ENCODE measurements at regions not wholly inside any gene's neighbourhood (a gene's known extent, or its start where the extent isn't known, plus 50 kb on each side); places are given as distances from the start of the nearest gene placed in this dataset.
"Not testable (repeated sequence)": the region's sequence is repeated elsewhere in the genome, so short reads cannot be mapped to it uniquely, and the experiment has no call there.

DNA sequence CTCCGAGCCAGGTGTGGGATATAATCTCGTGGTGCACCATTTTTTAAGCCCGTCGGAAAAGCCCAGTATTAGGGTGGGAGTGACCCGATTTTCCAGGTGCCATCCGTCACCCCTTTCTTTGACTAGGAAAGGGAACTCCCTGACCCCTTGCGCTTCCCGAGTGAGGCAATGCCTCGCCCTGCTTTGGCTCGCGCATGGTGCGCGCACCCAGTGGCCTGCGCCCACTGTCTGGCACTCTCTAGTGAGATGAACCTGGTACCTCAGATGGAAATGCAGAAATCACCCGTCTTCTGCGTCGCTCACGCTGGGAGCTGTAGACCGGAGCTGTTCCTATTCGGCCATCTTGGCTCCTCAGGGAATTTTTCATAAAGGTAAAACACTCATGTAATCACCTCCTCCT is 63.9 kb downstream of the RWDD3 start:
- not testable (repeated sequence) for H3K9me3 ChIP-seq, H4K20me1 ChIP-seq, H3K27me3 ChIP-seq, H3K4me2 ChIP-seq, H3K27ac ChIP-seq, H3K4me3 ChIP-seq, H3K4me1 ChIP-seq, H3K9ac ChIP-seq, H3K36me3 ChIP-seq

DNA sequence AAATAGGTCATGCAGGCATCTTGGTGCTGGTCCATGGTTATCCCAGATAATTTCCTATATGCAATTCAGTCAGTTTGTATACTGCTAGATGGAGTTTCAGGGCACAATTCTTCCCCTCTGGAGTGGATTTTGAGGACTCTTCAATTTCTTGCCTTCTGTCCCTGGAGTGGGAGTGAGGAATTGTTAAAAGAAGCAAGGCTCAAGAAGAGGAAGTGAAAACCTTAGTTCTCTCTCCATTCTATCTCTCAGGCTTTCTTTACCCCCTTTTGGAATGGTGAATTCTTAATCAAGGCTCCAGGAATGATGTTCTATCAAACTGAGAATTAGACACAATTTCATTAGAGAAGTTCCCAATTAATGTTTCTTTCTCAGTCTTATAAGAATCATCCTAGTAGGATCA is 67.1 kb downstream of the RWDD3 start:
- Histone ChIP-seq H4K20me1 (no peaks in the 10 kb centered on the region), H3K9me3 (no peaks in the 10 kb centered on the region), H3K9ac (no peak overlapping the region), H3K27me3 (no peaks in the 10 kb centered on the region), H3K27ac (no peak overlapping the region), H3K4me2 (no peak overlapping the region), H3K36me3 (no peaks in the 10 kb centered on the region), H3K4me3 (no peak overlapping the region), H3K4me1 (no peaks in the 10 kb centered on the region)
- TF ChIP-seq Cebpa-rat (IDR thresholded peaks at IDR 0.05): no peak

DNA sequence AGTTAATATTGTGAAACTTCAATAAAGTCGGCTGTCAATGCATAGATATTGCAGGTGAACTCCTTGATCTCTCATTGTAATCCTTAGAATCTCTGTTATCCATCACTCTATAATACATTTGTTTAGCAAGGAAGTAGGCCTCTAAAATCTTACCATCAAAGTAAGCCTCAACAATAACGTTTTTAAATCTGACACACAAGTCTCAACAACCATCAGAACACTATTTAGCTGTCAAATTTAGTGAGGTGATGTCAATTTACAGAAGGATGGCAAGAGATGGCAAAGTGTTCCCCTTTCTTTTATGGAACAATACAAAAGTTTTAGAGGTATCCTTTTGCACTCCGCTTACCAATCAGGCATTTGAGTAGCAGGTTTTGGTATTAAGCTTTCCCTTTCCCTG is 67.6 kb downstream of the RWDD3 start:
- no peak overlapping the region for H3K9ac ChIP-seq
- H3K36me3 ChIP-seq: no peaks in the 10 kb centered on the region
- H3K4me1 ChIP-seq: no peaks in the 10 kb centered on the region
- no peak overlapping the region for H3K4me2 ChIP-seq
- no peaks in the 10 kb centered on the region for H3K9me3 ChIP-seq
- H3K4me3 ChIP-seq: no peak overlapping the region
- no peaks in the 10 kb centered on the region for H3K27me3 ChIP-seq
- H4K20me1 ChIP-seq: no peaks in the 10 kb centered on the region
- TF ChIP-seq Cebpa-rat (IDR thresholded peaks at IDR 0.05): no peak
- H3K27ac ChIP-seq: no peak overlapping the region

DNA sequence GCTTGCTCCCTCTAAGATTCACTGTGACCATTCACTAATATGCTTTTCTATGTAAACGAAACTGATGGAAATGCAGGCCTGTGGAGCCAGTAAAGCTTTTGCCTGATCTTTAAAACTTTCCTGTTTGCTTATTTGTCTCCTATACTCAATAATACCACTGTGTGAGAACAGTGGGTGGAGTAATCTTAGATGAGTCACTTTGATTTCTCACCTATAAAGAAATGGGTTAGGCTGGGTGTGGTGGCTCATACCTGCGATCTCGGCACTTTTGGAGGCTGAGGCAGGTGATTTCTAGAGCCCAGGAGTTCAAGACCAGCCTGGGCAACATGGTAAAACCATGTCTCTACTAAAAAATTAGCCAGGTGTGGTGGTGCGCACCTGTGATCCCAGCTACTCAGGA is 70.8 kb downstream of the RWDD3 start:
- H3K4me2 ChIP-seq: no peak overlapping the region
- no peak overlapping the region for H3K9ac ChIP-seq
- no peaks in the 10 kb centered on the region for H3K9me3 ChIP-seq
- no peak for TF ChIP-seq Cebpa-rat (IDR thresholded peaks at IDR 0.05)
- H3K4me1 ChIP-seq: no peaks in the 10 kb centered on the region
- no peaks in the 10 kb centered on the region for H4K20me1 ChIP-seq
- H3K27ac ChIP-seq: no peak overlapping the region
- H3K36me3 ChIP-seq: no peaks in the 10 kb centered on the region
- no peaks in the 10 kb centered on the region for H3K27me3 ChIP-seq
- no peak overlapping the region for H3K4me3 ChIP-seq

DNA sequence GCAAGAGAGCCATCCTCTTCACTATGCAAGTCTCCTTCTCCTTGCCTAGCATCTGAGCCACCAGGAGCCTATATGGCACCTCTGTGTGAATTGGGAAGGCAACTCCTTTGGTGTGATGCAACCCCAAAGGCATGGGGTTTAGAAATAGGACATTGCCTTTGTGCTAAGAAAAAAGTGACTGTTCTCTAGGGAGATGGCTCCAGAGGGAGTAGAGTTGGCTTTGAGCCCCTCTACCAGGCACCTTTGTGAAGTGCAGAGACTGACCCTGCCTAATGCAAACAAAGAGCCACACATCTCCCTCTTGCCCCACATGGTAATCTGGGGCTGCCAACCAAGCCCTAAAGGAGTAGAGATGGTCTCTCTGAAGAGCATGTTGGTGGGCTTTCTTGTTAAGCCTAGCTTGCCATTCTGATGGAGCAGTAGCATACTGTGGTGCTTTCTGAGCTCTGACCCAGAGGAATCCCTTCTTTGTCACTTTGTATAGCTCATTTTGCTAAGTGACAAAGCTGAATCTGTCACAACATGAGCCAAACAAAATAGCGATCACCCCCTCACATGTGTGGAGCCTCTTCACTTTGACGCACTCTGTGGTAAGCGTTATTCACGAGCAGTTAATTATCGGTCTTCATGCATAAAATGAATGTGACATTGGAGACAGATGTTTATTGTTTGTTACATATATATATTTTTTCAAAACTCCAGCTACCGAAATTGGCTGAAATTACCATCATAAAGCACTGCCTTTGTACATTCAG is 74.4 kb downstream of the RWDD3 start:
- Histone ChIP-seq H3K4me3 (no peak overlapping the region), H3K27ac (no peak overlapping the region), H3K4me1 (no peaks in the 10 kb centered on the region)

DNA sequence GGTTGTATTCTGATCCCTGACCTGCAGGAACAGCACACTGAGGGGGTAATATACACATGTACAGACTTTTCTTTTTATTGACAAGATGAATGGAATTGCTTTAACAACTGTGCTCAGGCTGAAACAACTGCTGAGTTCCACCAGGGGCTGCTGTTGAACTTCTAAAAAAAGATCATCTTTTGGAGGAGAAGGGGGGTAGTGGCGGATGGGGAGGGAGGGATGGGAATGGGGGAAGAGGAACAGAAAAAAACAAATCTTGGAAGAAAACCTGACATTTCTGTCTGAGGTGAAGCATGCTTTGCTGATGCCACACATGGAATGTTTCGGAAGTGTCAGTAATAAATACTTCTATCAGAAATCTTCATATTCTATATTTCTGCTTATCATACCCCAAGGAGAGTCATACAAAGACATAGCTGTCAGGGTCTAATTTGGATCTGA is 75.0 kb downstream of the RWDD3 start:
- no peaks in the 10 kb centered on the region for H4K20me1 ChIP-seq
- H3K4me3 ChIP-seq: no peak overlapping the region
- no peak for TF ChIP-seq Cebpa-rat (IDR thresholded peaks at IDR 0.05)
- H3K36me3 ChIP-seq: no peaks in the 10 kb centered on the region
- no peak overlapping the region for H3K9ac ChIP-seq
- H3K27ac ChIP-seq: no peak overlapping the region
- H3K9me3 ChIP-seq: no peaks in the 10 kb centered on the region
- no peak overlapping the region for H3K4me2 ChIP-seq
- H3K4me1 ChIP-seq: no peaks in the 10 kb centered on the region
- H3K27me3 ChIP-seq: no peaks in the 10 kb centered on the region

More for the DNA sequence above, 74.4 kb downstream of the RWDD3 start:
- Histone ChIP-seq H3K9ac (no peak overlapping the region), H3K36me3 (no peaks in the 10 kb centered on the region), H3K9me3 (no peaks in the 10 kb centered on the region), H3K4me2 (no peak overlapping the region), H4K20me1 (no peaks in the 10 kb centered on the region), H3K27me3 (no peaks in the 10 kb centered on the region)
- TF ChIP-seq Cebpa-rat (IDR thresholded peaks at IDR 0.05): no peak

DNA sequence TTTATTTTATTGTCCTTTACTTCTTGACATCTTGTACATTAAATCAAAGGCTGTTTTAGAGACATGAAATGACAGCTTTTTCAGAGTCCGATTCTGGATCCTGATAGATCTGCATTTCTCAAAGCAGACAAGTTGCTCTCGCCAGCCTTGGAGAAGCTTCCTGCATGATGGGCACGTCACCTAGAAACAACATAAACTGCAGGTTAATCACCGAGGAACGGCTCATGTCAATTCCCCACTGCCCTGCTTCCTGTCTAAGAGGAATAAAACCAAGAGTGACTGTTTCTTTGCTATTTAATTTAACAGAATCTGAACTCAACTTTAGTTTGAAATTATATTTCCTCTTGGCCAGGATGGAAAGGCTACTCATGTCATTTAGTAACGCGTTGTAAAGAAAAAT is 77.0 kb downstream of the RWDD3 start:
- H3K27me3 ChIP-seq: no peaks in the 10 kb centered on the region
- H3K4me1 ChIP-seq: no peaks in the 10 kb centered on the region
- H3K4me2 ChIP-seq: no peak overlapping the region
- no peaks in the 10 kb centered on the region for H3K9me3 ChIP-seq
- no peak overlapping the region for H3K27ac ChIP-seq
- H4K20me1 ChIP-seq: no peaks in the 10 kb centered on the region
- TF ChIP-seq Cebpa-rat (IDR thresholded peaks at IDR 0.05): no peak
- no peak overlapping the region for H3K4me3 ChIP-seq
- no peaks in the 10 kb centered on the region for H3K36me3 ChIP-seq
- H3K9ac ChIP-seq: no peak overlapping the region

DNA sequence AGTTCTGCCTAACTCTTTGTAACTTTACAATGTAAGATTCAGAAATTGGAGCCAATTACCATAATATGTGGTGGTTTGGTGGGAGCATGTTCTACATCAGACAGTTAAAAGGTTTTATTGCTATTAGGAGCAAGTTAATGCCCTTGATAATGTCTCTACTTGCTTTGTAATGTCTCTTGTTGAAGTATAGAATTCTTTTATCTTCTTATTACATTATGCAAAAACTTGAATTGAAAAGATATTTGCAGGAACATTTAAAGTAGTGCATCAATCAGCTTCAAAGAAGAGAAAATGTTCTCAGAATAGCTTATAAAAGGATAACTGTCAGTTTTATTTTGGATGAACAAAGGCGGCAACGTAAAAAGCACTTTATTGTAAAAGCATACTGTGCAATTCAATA is 77.8 kb downstream of the RWDD3 start:
- no peak overlapping the region for H3K4me2 ChIP-seq
- no peaks in the 10 kb centered on the region for H3K36me3 ChIP-seq
- H3K27ac ChIP-seq: no peak overlapping the region
- no peaks in the 10 kb centered on the region for H3K4me1 ChIP-seq
- H3K9ac ChIP-seq: no peak overlapping the region
- no peaks in the 10 kb centered on the region for H3K27me3 ChIP-seq
- H3K4me3 ChIP-seq: no peak overlapping the region
- H3K9me3 ChIP-seq: no peaks in the 10 kb centered on the region
- H4K20me1 ChIP-seq: no peaks in the 10 kb centered on the region
- no peak for TF ChIP-seq Cebpa-rat (IDR thresholded peaks at IDR 0.05)

DNA sequence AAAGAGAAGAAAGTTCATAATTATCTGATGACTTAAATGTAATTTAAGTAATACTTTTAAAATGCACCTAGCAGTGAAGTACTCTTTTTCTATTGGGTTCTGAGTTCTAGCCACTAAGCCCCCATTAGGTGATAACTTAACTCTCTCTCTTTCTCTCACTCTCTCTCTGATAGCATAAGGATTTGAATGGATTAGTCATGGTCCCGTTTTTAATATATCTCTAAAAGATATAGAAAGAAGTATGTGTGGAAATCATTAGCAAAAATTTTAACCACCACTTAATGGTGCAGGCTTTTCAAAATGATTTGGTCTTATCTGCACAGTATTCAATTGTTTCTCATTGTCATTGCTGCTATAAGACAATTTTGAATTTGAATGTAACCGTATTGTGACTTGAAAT is 78.2 kb downstream of the RWDD3 start:
- no peak overlapping the region for H3K4me2 ChIP-seq
- H3K4me1 ChIP-seq: no peaks in the 10 kb centered on the region
- no peaks in the 10 kb centered on the region for H4K20me1 ChIP-seq
- TF ChIP-seq Cebpa-rat (IDR thresholded peaks at IDR 0.05): no peak
- no peaks in the 10 kb centered on the region for H3K27me3 ChIP-seq
- no peaks in the 10 kb centered on the region for H3K9me3 ChIP-seq
- H3K36me3 ChIP-seq: no peaks in the 10 kb centered on the region
- H3K27ac ChIP-seq: no peak overlapping the region
- no peak overlapping the region for H3K4me3 ChIP-seq
- no peak overlapping the region for H3K9ac ChIP-seq

DNA sequence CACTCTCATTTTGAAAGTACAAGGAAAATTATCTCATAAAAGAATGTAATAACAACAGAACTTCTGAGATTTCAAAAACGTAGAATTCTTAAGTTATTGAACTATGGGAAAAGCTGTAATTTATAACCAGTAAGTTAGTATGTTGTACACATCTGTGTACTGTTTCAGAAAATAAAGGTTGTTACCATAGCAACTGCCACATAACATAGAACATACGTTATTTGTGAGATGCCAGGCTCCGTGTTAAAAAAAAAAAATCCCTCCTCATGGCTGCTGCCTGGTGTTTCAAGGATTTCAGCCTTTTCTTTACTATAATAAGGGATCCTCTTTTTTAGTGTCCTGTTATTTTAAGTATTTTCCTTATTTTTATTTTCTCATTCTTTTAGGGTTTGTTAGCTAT is 79.5 kb downstream of the RWDD3 start:
- Histone ChIP-seq H4K20me1 (no peaks in the 10 kb centered on the region), H3K9me3 (no peaks in the 10 kb centered on the region), H3K9ac (no peak overlapping the region), H3K27me3 (no peaks in the 10 kb centered on the region), H3K36me3 (no peaks in the 10 kb centered on the region), H3K4me3 (no peak overlapping the region), H3K4me1 (no peaks in the 10 kb centered on the region), H3K4me2 (no peak overlapping the region), H3K27ac (no peak overlapping the region)
- TF ChIP-seq Cebpa-rat (IDR thresholded peaks at IDR 0.05): no peak

DNA sequence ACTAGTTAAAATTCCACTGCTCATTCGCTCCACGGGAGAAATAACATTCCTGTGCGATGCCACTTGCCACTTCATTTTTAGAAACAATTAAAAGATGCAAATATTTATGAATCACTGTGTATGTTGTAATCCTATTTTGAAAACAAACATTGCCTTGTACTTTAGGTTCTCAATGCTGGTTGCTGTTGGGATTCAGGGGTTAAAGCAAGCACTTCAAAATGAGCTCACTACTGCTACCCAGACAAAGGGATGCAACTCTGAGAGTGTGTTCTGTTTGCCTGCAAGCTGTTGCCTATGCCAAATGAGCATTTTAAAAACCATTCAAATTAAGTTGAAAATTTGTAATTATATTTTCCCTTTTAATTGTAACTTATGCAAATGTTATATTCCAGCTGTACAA is 87.5 kb downstream of the RWDD3 start:
- Histone ChIP-seq H3K4me3 (no peak overlapping the region), H3K4me2 (no peak overlapping the region), H3K27ac (no peak overlapping the region), H3K9me3 (no peaks in the 10 kb centered on the region), H3K27me3 (no peaks in the 10 kb centered on the region), H3K36me3 (no peaks in the 10 kb centered on the region), H3K4me1 (peaks cover 13% of the 10 kb centered on the region), H3K9ac (no peak overlapping the region), H4K20me1 (no peaks in the 10 kb centered on the region)
- TF ChIP-seq Cebpa-rat (IDR thresholded peaks at IDR 0.05): no peak
